ENCODE measurements at regions not wholly inside any gene's neighbourhood (a gene's known extent, or its start where the extent isn't known, plus 50 kb on each side); places are given as distances from the start of the nearest gene placed in this dataset.

DNA sequence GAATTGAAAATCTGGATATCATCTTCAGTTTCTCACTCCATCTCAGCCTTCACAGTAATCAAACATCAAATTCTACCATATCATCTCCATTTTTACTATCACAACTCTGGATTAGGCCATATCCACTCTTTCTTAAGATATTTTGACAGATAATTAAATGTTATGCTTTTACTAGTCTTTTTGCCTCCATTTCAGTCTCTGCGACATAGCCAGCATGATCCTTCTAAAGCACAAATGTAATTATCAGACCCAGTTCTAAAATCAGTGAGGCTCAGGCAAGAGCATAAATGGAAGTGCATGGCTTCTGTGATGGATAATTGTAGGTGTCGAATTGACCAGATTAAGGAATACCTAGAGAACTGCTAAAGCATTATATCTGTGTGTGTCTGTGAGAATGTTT lies 307.7 kb downstream of the PCDH20 start:
- H4K5ac ChIP-seq (ENCODE audit: insufficient read length, low read depth, low read length) = no peak overlapping the region
- no peaks in the 10 kb centered on the region for H3K23me2 ChIP-seq (ENCODE audit: low read depth, low read length)
- no peak overlapping the region for H3K4ac ChIP-seq (replicated peaks; ENCODE audit: insufficient read length, low read depth, low read length)
- H3K18ac ChIP-seq (ENCODE audit: extremely low read depth, low read length) = no peak overlapping the region
- H2BK5ac ChIP-seq (ENCODE audit: low read depth, low read length) = no peak overlapping the region
- no peaks in the 10 kb centered on the region for H3K4me1 ChIP-seq (replicated peaks in 1 of 4; ENCODE audit: control insufficient read depth in 3 of 4, insufficient read depth in 4 of 4, low read length in 3 of 4)
- CTCF ChIA-PET (ENCODE audit: partially characterized antibody) = interaction anchor here (0.9 kb wide), 1 partner anchor 64 kb away, joined by 3 read pairs; no protein-coding TSS in a partner anchor
- H3K14ac ChIP-seq (ENCODE audit: insufficient read length) = no peak overlapping the region
- H2BK12ac ChIP-seq (ENCODE audit: low read depth, low read length) = no peak overlapping the region
- H4K20me1 ChIP-seq (replicated peaks in 1 of 2; ENCODE audit: control insufficient read depth in 1 of 2, insufficient read depth in 2 of 2, low read length in 2 of 2) = no peaks in the 10 kb centered on the region
- H4K91ac ChIP-seq (replicated peaks; ENCODE audit: insufficient read length, low read length) = no peak overlapping the region
- no peak overlapping the region for H3K4me2 ChIP-seq (ENCODE audit: insufficient read depth in 1 of 2, low read depth in 2 of 2, low read length in 2 of 2)
- H3K56ac ChIP-seq (replicated peaks; ENCODE audit: insufficient read length, low read depth, low read length) = no peak overlapping the region
- H3K79me1 ChIP-seq (ENCODE audit: low read depth, low read length) = no peaks in the 10 kb centered on the region
- H3K79me2 ChIP-seq (ENCODE audit: control insufficient read depth in 1 of 2, insufficient read depth in 2 of 2, low read length in 2 of 2) = no peaks in the 10 kb centered on the region
- H2AFZ ChIP-seq (ENCODE audit: low read length) = no peak overlapping the region
- H2BK120ac ChIP-seq (replicated peaks; ENCODE audit: low read depth, low read length) = no peak overlapping the region
- H3K9me3 ChIP-seq (ENCODE audit: insufficient read depth in 2 of 2, low read depth in 1 of 2, low read length in 1 of 2) = peaks cover 0 to under 1% of the 10 kb centered on the region in 2 experiments; a peak in 1 of 4 replicates
- DNase-seq (ENCODE audit: low read depth in 1 of 2, low spot score in 2 of 2) (no peak), FAIRE-seq (no peak)
- WGBS, 2 experiments (ENCODE audit: extremely low coverage in 1 of 2, insufficient coverage in 1 of 2, insufficient read length in 1 of 2, insufficient replicate concordance in 2 of 2, low coverage in 1 of 2, low lambda C conversion rate in 2 of 2, missing lambda C conversion rate in 1 of 2) = 95% methylated on average over 2 of the region's 2 CpGs; no CpG with 5 or more reads in 1 of the 2 experiments
- no peak overlapping the region for H3K9ac ChIP-seq (replicated peaks in 1 of 4; ENCODE audit: extremely low read depth in 1 of 4, low read depth in 3 of 4, low read length in 3 of 4)
- no peaks in the 10 kb centered on the region for H3K36me3 ChIP-seq (ENCODE audit: control insufficient read depth in 2 of 4, insufficient read depth in 4 of 4, low read length in 3 of 4)
- H3K4me3 ChIP-seq (ENCODE audit: extremely low read depth in 1 of 4, insufficient read depth in 2 of 4, low read depth in 3 of 4, low read length in 4 of 4) = no peak overlapping the region
- no peak overlapping the region for H3K23ac ChIP-seq (ENCODE audit: insufficient read length)
- no peaks in the 10 kb centered on the region for H3K27me3 ChIP-seq (replicated peaks in 1 of 4; ENCODE audit: control insufficient read depth in 3 of 4, extremely low read depth in 1 of 4, insufficient read depth in 3 of 4, low read length in 3 of 4)
- POLR2A ChIA-PET (ENCODE audit: partially characterized antibody) = no interaction called here
- no peak overlapping the region for H2BK20ac ChIP-seq (ENCODE audit: low read length)
- H2AK5ac ChIP-seq (ENCODE audit: low read depth, low read length) = no peak overlapping the region
- no peak overlapping the region for H4K8ac ChIP-seq (ENCODE audit: extremely low read depth, insufficient read depth, low read length)
- H2BK15ac ChIP-seq (ENCODE audit: low read length) = no peak overlapping the region
- H3K27ac ChIP-seq (ENCODE audit: low read depth, low read length) = no peak overlapping the region
- TF ChIP-seq TCF12 (IDR thresholded peaks at IDR 0.05; ENCODE audit: low read depth, low read length) = no peak
- TF ChIP-seq NANOG (IDR thresholded peaks at IDR 0.05; ENCODE audit: insufficient read depth, low read depth, low read length, poor library complexity, severe bottlenecking) = no peak
- TF ChIP-seq EZH2 (IDR thresholded peaks at IDR 0.05; ENCODE audit: low read depth, low read length, severe bottlenecking) = no peak
- TF ChIP-seq SIRT6 (IDR thresholded peaks at IDR 0.05; ENCODE audit: low read length) = no peak
- no peak for TF ChIP-seq CBX5 (IDR thresholded peaks at IDR 0.05; ENCODE audit: low read depth, low read length)
- no peak for TF ChIP-seq RAD21 (IDR thresholded peaks at IDR 0.05 in 1 of 2, conservative IDR thresholded peaks at IDR 0.05 in 1 of 2; ENCODE audit: low read depth in 2 of 2, low read length in 2 of 2)
- no peak for TF ChIP-seq RNF2 (IDR thresholded peaks at IDR 0.05; ENCODE audit: borderline replicate concordance, low read depth, low read length, missing control alignments, poor library complexity, severe bottlenecking)
- TF ChIP-seq PHF8 (conservative IDR thresholded peaks at IDR 0.05; ENCODE audit: low read depth, low read length) = no peak
- TF ChIP-seq FOSL1 (IDR thresholded peaks at IDR 0.05; ENCODE audit: insufficient read depth, low read depth, low read length) = no peak
- TF ChIP-seq CEBPB (IDR thresholded peaks at IDR 0.05; ENCODE audit: low read depth, low read length) = no peak
- TF ChIP-seq SP4 (IDR thresholded peaks at IDR 0.05; ENCODE audit: low read length) = no peak
- TF ChIP-seq CHD2 (IDR thresholded peaks at IDR 0.05; ENCODE audit: low read length) = no peak
- no peak for TF ChIP-seq GABPA (IDR thresholded peaks at IDR 0.05; ENCODE audit: borderline replicate concordance, insufficient read depth, low read length)
- no peak for TF ChIP-seq RBBP5 (IDR thresholded peaks at IDR 0.05; ENCODE audit: borderline replicate concordance, low read depth, low read length)
- TF ChIP-seq ASH2L (IDR thresholded peaks at IDR 0.05; ENCODE audit: low read length) = no peak
